NCI-H2196 (cell line): ENCODE measurements at regions not wholly inside any gene's neighbourhood (a gene's known extent, or its start where the extent isn't known, plus 50 kb on each side); places are given as distances from the start of the nearest gene placed in this dataset.

Source experiments
- DNase-seq: peaks from one replicate; lab custom pipeline; 2025; ENCODE audit not compliant: unreplicated experiment; lab: John Stamatoyannopoulos, UW

- no peak for DNase-seq
These were observed 172.5 kb upstream of the TLE3 start for GRCh38 chr15:70269991-70270751.

DNA sequence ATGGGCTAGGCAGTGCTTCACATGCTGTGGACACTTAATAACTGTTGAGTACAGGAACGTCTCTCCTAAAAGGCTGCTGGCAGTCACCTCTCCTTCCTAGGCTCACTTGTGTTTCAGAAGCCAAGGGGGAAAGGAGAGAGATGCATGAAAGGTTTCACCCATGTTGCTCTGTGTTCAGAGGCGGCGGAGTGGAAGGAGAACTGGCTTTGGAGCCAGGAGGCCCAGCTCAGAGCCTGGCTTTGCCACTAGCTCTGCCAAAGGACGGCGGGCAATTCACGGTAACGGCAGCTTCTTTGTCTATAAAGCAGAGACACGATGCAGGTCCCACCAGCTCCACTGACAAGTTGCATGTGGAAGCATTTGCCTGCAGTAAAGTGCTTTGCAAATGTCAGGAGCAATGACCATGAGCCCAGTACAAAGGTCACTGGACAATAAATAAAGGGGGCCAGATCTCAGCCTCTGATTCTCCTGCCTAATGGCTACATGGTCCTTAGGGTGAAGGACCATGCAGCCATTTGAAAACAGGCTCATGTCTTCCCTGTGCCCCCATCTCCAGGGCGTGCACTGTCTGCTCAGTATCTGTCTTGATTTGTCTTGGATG is 171.7 kb upstream of the TLE3 start:
- no peak for DNase-seq

DNA sequence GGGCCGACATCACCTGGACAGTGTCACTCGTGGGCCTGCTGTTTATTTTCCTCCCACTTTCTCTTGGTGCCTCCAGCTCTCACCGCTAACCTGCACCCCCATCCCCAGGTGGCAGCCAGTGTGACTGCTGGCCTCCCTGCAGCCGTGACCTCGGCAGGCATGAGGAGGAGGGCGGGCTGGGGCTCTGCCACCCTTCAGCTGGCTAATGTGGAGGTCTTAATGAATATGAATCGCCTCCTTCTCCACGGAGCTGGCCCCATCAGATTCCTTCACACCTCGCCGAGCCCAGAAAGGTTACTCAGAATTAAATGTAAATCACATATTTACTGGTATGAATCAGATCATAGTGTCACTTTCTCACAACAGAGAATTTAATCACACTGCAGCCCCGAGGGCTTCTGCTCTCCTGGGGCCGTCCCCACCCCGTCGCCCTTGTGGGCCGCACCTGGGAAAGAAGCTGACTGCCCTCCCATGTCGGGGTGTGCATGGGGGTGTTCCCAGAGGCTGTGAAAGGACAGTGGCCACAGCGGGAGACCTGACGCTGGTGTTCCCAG is 171.1 kb upstream of the TLE3 start:
- no peak for DNase-seq

DNA sequence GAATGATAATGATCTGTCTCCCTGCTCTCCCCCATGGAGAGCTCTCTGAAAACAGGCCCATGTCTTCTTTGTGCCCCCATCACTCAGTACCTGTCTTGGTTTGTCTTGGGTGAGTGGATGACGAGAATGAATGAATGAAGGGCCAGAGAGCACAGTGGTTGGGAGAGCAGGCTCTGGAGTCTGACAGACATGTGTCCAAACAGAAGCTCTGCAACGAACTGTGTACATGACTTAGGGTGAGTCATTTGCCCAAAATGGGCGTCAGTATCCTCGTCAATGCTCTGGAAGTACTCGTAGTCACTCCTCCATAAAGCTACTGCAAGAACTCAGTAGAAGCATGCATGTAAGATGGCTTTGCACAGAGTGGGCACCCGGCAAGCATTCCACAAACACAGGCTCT is 170.2 kb upstream of the TLE3 start:
- no peak for DNase-seq

- DNase-seq, result no peak
These were observed 169.6 kb upstream of the TLE3 start for GRCh38 chr15:70267306-70267705.

- peak; percentile 29 for DNase-seq
These were observed 168.8 kb upstream of the TLE3 start for GRCh38 chr15:70266412-70267121.

GRCh38 chr15:70265986-70266385 is 168.3 kb upstream of the TLE3 start:
- no peak for DNase-seq

- DNase-seq, result no peak
These were observed 167.8 kb upstream of the TLE3 start for GRCh38 chr15:70265466-70265978.

- no peak for DNase-seq
These were observed 167.2 kb upstream of the TLE3 start for GRCh38 chr15:70264738-70265465.

- no peak for DNase-seq
These were observed 166.4 kb upstream of the TLE3 start for GRCh38 chr15:70264014-70264582.

GRCh38 chr15:70262591-70263274 is 165.0 kb upstream of the TLE3 start:
- DNase-seq, result no peak

GRCh38 chr15:70262171-70262570 is 164.5 kb upstream of the TLE3 start:
- DNase-seq, result no peak

DNA sequence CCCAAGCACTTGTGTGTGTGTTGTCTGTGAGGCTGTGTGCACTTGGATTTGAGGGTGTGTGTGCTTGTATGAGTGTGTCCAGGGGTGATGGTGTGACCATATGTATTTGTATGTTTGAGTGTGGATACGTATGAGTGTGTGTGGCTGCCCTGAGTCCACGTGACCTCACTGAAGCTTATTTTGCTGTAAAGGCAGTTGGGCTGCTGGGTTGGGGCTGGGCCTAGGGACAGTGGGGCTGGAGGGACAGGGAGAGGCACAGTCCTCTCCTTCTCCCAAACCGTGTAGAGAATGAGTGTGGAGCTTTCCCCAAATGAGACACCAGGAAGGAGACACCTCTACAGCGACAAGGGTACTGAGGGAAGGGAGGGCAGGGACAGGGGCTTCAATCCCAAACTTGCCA is 163.4 kb upstream of the TLE3 start:
- no peak for DNase-seq

DNA sequence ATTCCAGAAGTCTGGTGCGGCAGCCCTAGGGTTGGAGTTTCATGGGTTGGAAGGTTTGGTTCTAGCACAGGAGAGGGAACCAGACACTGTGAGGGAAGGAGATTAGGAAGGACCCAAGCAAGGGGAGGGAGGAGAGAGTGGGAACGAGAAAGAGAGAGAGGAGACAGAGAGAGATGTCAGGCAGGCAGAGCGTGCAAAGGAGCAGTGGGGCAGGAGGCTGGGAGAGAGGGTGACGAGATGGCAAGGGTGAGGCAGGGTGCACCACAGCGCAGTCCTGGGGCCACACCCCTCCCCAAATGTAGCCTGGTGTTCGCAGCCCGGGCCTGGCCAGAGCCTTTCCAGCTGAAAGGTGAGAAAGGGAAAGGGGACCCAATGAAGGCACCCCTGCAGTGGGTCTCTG is 162.9 kb upstream of the TLE3 start:
- no peak for DNase-seq

GRCh38 chr15:70259640-70260508 is 162.2 kb upstream of the TLE3 start:
- no peak for DNase-seq

GRCh38 chr15:70259028-70259424 is 161.3 kb upstream of the TLE3 start:
- DNase-seq, result no peak

DNA sequence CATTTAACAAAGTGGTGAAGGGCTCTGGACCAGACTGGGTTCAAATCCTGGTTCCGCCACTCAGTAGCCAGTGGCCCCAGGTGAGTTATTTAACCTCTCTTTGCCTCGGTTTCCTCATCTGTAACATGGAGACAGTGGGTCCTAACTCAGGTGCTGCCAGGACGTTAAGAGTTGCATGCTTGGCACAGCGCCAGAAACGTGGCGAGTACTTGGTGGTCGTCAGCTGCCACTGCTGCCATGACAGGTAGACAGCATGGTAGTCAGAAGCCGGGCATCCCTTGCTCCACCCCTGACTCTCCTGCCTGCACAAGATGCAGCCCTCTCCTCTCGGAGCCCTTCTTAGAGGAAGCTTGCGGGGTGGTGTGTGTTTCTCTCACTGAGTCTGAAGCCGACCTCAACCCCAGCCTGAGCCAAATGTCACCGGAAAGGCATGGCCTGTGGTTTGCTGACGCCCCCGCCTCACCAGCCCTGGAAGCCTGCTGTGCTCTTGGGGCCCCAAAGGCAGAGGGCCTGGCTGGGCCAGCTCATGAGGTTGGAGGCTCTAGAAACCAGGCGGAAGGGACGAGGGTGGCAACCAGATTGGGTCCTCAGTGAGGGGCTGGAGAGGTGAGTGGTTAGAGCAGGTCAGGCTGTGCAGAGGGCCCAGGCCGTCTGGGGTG is 160.8 kb upstream of the TLE3 start:
- no peak for DNase-seq

GRCh38 chr15:70257573-70258248 is 160.0 kb upstream of the TLE3 start:
- no peak for DNase-seq
